ENCODE measurements at regions not wholly inside any gene's neighbourhood (a gene's known extent, or its start where the extent isn't known, plus 50 kb on each side); places are given as distances from the start of the nearest gene placed in this dataset.

DNA sequence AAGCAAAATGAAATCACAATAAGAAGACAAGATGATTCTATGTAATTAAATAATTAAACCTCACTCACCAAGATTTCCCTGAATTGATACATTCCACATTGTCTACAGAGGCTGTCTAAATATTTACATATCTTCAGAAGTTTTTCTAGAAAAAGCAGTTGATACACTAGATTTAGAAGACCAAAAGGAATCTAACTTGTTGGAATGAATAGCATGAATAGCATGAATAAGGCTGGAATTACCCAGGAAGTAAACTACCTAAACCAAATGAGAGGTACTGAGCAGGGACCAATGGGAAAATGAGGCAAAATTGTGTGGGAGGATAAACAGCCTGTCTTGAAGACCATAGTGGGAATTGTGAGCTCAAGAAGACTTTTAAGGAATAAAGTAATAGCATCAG, 479.7 kb downstream of the TXNL1 start:
- Histone ChIP-seq H3K27ac (ENCODE audit: extremely low read depth, low read depth, low read length) (no peak overlapping the region), H3K4me3 (ENCODE audit: low read depth, low read length) (no peak overlapping the region), H3K36me3 (ENCODE audit: control insufficient read depth in 2 of 2, insufficient read depth in 1 of 2, low read length in 2 of 2) (no peaks in the 10 kb centered on the region), H3K4me1 (ENCODE audit: control insufficient read depth, insufficient read depth, low read length) (no peaks in the 10 kb centered on the region), H3K9me3 (ENCODE audit: control insufficient read depth, insufficient read depth, low read depth, low read length) (no peaks in the 10 kb centered on the region)
- POLR2A ChIA-PET: interaction anchor here (0.7 kb wide), 1 partner anchor 11 kb away, joined by 3 read pairs; no protein-coding TSS in a partner anchor
- TF ChIP-seq ZNF2 (tag by site-specific recombination; IDR thresholded peaks at IDR 0.05) (no peak), ZNF596 (tag by site-specific recombination; IDR thresholded peaks at IDR 0.05) (no peak), ZFP41 (tag by site-specific recombination; IDR thresholded peaks at IDR 0.05; ENCODE audit: borderline replicate concordance) (no peak), ZNF324 (tag by site-specific recombination; IDR thresholded peaks at IDR 0.05) (no peak), ZNF600 (tag by site-specific recombination; IDR thresholded peaks at IDR 0.05) (no peak), GLIS1 (tag by site-specific recombination; IDR thresholded peaks at IDR 0.05) (no peak), ZNF394 (tag by site-specific recombination; IDR thresholded peaks at IDR 0.05; ENCODE audit: borderline replicate concordance) (no peak), KLF9 (tag by site-specific recombination; IDR thresholded peaks at IDR 0.05; ENCODE audit: low read depth) (no peak)
- TF ChIP-seq, protein P1, sequence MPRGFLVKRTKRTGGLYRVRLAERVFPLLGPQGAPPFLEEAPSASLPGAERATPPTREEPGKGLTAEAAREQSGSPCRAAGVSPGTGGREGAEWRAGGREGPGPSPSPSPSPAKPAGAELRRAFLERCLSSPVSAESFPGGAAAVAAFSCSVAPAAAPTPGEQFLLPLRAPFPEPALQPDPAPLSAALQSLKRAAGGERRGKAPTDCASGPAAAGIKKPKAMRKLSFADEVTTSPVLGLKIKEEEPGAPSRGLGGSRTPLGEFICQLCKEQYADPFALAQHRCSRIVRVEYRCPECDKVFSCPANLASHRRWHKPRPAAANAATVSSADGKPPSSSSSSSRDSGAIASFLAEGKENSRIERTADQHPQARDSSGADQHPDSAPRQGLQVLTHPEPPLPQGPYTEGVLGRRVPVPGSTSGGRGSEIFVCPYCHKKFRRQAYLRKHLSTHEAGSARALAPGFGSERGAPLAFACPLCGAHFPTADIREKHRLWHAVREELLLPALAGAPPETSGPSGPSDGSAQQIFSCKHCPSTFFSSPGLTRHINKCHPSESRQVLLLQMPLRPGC (tag by site-specific recombination; IDR thresholded peaks at IDR 0.05): no peak
- TF ChIP-seq, protein P2, sequence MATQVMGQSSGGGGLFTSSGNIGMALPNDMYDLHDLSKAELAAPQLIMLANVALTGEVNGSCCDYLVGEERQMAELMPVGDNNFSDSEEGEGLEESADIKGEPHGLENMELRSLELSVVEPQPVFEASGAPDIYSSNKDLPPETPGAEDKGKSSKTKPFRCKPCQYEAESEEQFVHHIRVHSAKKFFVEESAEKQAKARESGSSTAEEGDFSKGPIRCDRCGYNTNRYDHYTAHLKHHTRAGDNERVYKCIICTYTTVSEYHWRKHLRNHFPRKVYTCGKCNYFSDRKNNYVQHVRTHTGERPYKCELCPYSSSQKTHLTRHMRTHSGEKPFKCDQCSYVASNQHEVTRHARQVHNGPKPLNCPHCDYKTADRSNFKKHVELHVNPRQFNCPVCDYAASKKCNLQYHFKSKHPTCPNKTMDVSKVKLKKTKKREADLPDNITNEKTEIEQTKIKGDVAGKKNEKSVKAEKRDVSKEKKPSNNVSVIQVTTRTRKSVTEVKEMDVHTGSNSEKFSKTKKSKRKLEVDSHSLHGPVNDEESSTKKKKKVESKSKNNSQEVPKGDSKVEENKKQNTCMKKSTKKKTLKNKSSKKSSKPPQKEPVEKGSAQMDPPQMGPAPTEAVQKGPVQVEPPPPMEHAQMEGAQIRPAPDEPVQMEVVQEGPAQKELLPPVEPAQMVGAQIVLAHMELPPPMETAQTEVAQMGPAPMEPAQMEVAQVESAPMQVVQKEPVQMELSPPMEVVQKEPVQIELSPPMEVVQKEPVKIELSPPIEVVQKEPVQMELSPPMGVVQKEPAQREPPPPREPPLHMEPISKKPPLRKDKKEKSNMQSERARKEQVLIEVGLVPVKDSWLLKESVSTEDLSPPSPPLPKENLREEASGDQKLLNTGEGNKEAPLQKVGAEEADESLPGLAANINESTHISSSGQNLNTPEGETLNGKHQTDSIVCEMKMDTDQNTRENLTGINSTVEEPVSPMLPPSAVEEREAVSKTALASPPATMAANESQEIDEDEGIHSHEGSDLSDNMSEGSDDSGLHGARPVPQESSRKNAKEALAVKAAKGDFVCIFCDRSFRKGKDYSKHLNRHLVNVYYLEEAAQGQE (tag by site-specific recombination; IDR thresholded peaks at IDR 0.05): no peak
- CTCF ChIA-PET: no interaction called here

DNA sequence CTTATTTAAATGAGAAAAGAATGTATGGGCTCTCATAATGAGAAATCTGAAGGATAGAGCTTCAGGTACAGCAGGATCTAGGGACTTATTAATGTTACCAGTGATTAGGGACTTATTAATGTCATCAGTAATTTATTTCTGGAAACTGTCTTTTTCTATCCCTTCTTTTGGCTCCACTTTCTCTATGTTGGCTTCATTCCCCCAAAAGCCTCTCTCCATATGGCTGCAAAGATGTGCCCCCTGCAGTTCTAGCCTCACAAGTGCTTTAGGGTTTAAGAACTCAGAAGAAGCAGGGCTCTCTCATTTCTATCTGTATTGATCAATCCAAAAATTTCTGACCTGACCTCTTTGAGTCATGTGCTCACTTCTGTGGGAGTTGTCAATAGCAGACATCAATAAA, 480.9 kb downstream of the TXNL1 start:
- ChIA-PET CTCF (interaction anchor here (0.5 kb wide), 1 partner anchor 20 kb away, joined by 3 read pairs; no protein-coding TSS in a partner anchor), POLR2A (no interaction called here)
- no peak for TF ChIP-seq ZNF610 (tag by site-specific recombination; IDR thresholded peaks at IDR 0.05; ENCODE audit: borderline replicate concordance)
- TF ChIP-seq GLI4 (tag by site-specific recombination; IDR thresholded peaks at IDR 0.05): no peak
- no peak for TF ChIP-seq SP7 (tag by site-specific recombination; IDR thresholded peaks at IDR 0.05)
- Histone ChIP-seq H3K36me3 (ENCODE audit: control insufficient read depth in 2 of 2, insufficient read depth in 1 of 2, low read length in 2 of 2) (no peaks in the 10 kb centered on the region), H3K27ac (ENCODE audit: extremely low read depth, low read depth, low read length) (no peak overlapping the region), H3K4me3 (ENCODE audit: low read depth, low read length) (no peak overlapping the region), H3K9me3 (ENCODE audit: control insufficient read depth, insufficient read depth, low read depth, low read length) (no peaks in the 10 kb centered on the region), H3K4me1 (ENCODE audit: control insufficient read depth, insufficient read depth, low read length) (no peaks in the 10 kb centered on the region)

DNA sequence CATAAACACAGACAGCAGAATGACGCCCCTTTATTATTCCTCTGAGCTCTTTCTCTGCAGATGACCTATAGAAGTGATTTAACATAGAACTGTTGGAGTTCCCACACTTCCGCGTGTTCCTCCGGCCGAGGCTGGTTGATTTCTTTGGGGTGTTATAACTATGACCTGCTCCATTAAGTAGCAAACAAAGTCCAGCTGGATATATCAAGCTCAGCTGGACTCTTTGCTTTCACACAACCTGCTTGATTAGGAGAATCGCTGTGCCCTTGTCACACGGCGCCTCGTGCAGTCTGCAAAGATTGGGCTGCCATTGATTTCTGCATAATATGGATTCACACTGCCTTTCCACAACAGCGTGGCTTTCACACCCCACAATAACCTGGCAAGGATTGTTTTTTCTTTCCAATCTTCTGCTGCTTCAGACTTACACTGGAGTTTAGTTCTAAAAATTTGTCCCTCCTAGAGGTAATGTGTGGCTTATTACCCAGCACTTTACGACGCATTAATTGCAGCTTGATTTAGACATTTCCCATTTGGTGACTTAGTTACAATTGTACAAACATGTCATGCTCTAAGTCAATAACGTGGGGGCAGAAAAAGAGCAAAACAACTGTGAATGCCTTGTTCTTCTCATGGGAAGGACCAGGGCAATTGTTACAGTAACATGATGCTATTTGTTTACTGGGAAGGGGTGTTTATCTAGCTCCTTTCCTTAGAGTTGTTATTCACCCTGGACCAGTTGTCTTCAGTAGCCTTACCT, 485.7 kb downstream of the TXNL1 start:
- Histone ChIP-seq H3K4me3 (ENCODE audit: low read depth, low read length) (no peak overlapping the region), H3K27ac (ENCODE audit: extremely low read depth, low read depth, low read length) (no peak overlapping the region), H3K9me3 (ENCODE audit: control insufficient read depth, insufficient read depth, low read depth, low read length) (no peaks in the 10 kb centered on the region), H3K4me1 (ENCODE audit: control insufficient read depth, insufficient read depth, low read length) (no peaks in the 10 kb centered on the region), H3K36me3 (ENCODE audit: control insufficient read depth in 2 of 2, insufficient read depth in 1 of 2, low read length in 2 of 2) (no peaks in the 10 kb centered on the region)
- TF ChIP-seq ZNF394 (tag by site-specific recombination; IDR thresholded peaks at IDR 0.05; ENCODE audit: borderline replicate concordance) (no peak), ZNF10 (tag by site-specific recombination; IDR thresholded peaks at IDR 0.05) (no peak), ZNF221 (tag by site-specific recombination; IDR thresholded peaks at IDR 0.05; ENCODE audit: borderline replicate concordance) (no peak), ZNF274 (IDR thresholded peaks at IDR 0.05; ENCODE audit: low read length) (no peak), ZNF274 (tag by site-specific recombination; IDR thresholded peaks at IDR 0.05; ENCODE audit: borderline replicate concordance) (no peak), ZNF140 (tag by site-specific recombination; IDR thresholded peaks at IDR 0.05) (no peak), ZNF768 (tag by site-specific recombination; IDR thresholded peaks at IDR 0.05) (no peak), YY2 (tag by site-specific recombination; IDR thresholded peaks at IDR 0.05) (no peak)
- TF ChIP-seq, protein P3, sequence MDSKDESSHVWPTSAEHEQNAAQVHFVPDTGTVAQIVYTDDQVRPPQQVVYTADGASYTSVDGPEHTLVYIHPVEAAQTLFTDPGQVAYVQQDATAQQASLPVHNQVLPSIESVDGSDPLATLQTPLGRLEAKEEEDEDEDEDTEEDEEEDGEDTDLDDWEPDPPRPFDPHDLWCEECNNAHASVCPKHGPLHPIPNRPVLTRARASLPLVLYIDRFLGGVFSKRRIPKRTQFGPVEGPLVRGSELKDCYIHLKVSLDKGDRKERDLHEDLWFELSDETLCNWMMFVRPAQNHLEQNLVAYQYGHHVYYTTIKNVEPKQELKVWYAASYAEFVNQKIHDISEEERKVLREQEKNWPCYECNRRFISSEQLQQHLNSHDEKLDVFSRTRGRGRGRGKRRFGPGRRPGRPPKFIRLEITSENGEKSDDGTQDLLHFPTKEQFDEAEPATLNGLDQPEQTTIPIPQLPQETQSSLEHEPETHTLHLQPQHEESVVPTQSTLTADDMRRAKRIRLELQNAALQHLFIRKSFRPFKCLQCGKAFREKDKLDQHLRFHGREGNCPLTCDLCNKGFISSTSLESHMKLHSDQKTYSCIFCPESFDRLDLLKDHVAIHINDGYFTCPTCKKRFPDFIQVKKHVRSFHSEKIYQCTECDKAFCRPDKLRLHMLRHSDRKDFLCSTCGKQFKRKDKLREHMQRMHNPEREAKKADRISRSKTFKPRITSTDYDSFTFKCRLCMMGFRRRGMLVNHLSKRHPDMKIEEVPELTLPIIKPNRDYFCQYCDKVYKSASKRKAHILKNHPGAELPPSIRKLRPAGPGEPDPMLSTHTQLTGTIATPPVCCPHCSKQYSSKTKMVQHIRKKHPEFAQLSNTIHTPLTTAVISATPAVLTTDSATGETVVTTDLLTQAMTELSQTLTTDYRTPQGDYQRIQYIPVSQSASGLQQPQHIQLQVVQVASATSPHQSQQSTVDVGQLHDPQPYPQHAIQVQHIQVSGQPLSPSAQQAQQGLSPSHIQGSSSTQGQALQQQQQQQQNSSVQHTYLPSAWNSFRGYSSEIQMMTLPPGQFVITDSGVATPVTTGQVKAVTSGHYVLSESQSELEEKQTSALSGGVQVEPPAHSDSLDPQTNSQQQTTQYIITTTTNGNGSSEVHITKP (tag by site-specific recombination; IDR thresholded peaks at IDR 0.05): no peak
- ChIA-PET POLR2A (no interaction called here), CTCF (interaction anchor here (0.7 kb wide), 2 partner anchors 25 to 46 kb away, joined by 3 read pairs; no protein-coding TSS in a partner anchor)
